Colonic mucosa (tissue), 4 donors: ENCODE measurements at regions not wholly inside any gene's neighbourhood (a gene's known extent, or its start where the extent isn't known, plus 50 kb on each side); places are given as distances from the start of the nearest gene placed in this dataset.

Experiments
- DNase-seq: peaks from one replicate; pipeline ENCODE4 v3.0.0-alpha.2; 2020
- H3K27ac ChIP-seq: fragments of 200-600 bp; one replicate; pipeline ENCODE4 v1.8.0; 2021
- H3K27me3 ChIP-seq: fragments of 200-600 bp; one replicate; pipeline ENCODE4 v1.8.0; 2021
- H3K36me3 ChIP-seq: fragments of 200-600 bp; one replicate; pipeline ENCODE4 v1.8.0; 2021
- H3K4me1 ChIP-seq: fragments of 200-600 bp; one replicate; pipeline ENCODE4 v1.8.0; 2021; ENCODE audit warnings: mild to moderate bottlenecking
- H3K4me3 ChIP-seq: fragments of 200-600 bp; one replicate; pipeline ENCODE4 v1.8.0; 2021
- H3K9ac ChIP-seq, 2 donors: one replicate each; pipeline ENCODE4 v1.7.0; 2013; ENCODE audit warnings: control low read depth in 2 of 2, low read depth in 2 of 2, low read length in 2 of 2
- H3K9me3 ChIP-seq: fragments of 200-600 bp; one replicate; pipeline ENCODE4 v1.8.0; 2021
- intact Hi-C: fragments of 100-400 bp; cut with DNase I; formaldehyde crosslinking; loops from one replicate; pipeline ENCODE4 v1.14.1; 2022
- TF ChIP-seq, protein P1 (sequence below): fragments of 200-600 bp; IDR thresholded peaks from one replicate; pipeline ENCODE4 v1.8.0; 2022; ENCODE audit warnings: antibody characterized with exemption, mild to moderate bottlenecking
- donor health status: healthy.
- donor health status: DM: no; HTN: no; CAD: no.
- donor health status: DM: no; HTN: no; CAD: no.

DNA sequence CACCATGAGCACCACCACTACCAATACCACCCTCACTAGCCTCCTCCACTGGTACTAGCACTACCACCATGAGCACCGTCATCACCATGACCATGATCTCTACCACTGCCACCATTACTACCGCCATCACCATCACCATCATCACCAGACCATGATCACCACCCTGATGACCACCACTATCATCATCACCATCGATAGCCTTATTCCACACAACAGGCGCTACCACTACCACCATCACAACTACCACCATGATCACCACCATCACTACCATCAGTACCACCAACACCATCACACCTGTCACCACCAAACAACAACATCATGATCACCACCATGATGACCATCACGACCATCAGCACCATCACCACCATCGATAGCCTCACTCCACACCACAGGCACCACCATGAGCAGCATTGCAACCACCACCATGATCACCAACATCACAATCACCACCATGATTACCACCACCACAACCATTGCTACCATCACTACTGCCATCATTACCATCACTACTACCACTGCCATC is 56.6 kb upstream of the CASZ1 start:
- TF ChIP-seq, protein P1, sequence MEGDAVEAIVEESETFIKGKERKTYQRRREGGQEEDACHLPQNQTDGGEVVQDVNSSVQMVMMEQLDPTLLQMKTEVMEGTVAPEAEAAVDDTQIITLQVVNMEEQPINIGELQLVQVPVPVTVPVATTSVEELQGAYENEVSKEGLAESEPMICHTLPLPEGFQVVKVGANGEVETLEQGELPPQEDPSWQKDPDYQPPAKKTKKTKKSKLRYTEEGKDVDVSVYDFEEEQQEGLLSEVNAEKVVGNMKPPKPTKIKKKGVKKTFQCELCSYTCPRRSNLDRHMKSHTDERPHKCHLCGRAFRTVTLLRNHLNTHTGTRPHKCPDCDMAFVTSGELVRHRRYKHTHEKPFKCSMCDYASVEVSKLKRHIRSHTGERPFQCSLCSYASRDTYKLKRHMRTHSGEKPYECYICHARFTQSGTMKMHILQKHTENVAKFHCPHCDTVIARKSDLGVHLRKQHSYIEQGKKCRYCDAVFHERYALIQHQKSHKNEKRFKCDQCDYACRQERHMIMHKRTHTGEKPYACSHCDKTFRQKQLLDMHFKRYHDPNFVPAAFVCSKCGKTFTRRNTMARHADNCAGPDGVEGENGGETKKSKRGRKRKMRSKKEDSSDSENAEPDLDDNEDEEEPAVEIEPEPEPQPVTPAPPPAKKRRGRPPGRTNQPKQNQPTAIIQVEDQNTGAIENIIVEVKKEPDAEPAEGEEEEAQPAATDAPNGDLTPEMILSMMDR: no peak
- no peaks in the 10 kb centered on the region for H3K4me1 ChIP-seq
- H3K27ac ChIP-seq: no peak overlapping the region
- no peaks in the 10 kb centered on the region for H3K27me3 ChIP-seq
- intact Hi-C loops: no loop called here
- no peaks in the 10 kb centered on the region for H3K9me3 ChIP-seq
- no peak overlapping the region for H3K4me3 ChIP-seq
- H3K36me3 ChIP-seq: no peaks in the 10 kb centered on the region
- DNase-seq: no peak
- H3K9ac ChIP-seq: no peak overlapping the region

DNA sequence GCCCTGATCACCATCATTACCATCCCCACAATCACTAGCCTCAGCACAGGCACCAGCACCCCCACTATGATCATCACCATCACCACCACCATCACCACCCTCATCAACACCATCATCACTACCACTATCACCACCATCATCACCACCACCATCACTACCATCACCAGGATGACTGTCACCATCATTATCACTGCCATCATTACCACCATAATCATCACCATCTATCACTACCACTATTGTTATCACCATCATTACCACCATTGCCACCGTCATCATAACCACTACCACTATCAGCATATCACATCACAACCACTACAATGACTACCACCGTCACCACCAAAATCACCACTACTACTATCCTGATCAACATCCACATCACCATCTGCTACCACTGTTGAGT is 57.3 kb upstream of the CASZ1 start:
- H3K4me1 ChIP-seq: no peaks in the 10 kb centered on the region
- intact Hi-C loops: no loop called here
- no peak overlapping the region for H3K27ac ChIP-seq

DNA sequence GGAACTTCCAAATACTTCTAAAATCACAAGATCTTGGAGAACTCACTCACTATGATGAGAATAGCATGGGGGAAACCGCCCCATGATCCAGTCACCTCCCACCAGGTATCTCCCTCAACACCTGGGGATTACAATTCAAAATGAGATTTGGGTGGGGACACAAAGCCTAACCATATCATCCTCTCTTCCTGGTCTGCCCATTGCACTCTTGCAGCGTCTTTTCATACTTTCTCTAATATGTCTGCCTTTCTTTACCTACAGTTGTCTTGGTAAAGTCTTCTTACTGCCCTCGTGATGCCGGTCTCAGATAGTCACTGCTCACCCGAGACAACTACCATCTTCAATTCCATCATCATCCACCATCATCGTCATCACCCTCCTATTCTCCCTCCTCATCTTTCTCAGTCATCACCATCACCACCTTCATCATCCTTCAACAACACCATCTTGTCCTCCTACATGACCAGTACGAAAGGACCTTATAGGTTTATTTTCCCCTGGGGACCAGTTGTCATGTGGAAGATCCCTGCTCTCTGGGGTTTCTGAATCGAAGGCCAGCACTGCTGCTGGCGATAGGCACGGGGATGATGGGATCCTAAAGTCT is 58.5 kb upstream of the CASZ1 start:
- H3K4me1 ChIP-seq: no peaks in the 10 kb centered on the region
- no peaks in the 10 kb centered on the region for H3K27me3 ChIP-seq
- intact Hi-C loops: no loop called here
- no peak overlapping the region for H3K27ac ChIP-seq
- DNase-seq: no peak
- TF ChIP-seq, protein P1: no peak
- H3K9ac ChIP-seq: no peak overlapping the region
- H3K9me3 ChIP-seq: no peaks in the 10 kb centered on the region
- H3K4me3 ChIP-seq: no peak overlapping the region
- H3K36me3 ChIP-seq: no peaks in the 10 kb centered on the region

More for the DNA sequence above, 57.3 kb upstream of the CASZ1 start:
- Histone ChIP-seq H3K36me3 (no peaks in the 10 kb centered on the region), H3K27me3 (no peaks in the 10 kb centered on the region), H3K9me3 (no peaks in the 10 kb centered on the region), H3K4me3 (no peak overlapping the region), H3K9ac (no peak overlapping the region)
- no peak for DNase-seq
- TF ChIP-seq, protein P1: no peak

DNA sequence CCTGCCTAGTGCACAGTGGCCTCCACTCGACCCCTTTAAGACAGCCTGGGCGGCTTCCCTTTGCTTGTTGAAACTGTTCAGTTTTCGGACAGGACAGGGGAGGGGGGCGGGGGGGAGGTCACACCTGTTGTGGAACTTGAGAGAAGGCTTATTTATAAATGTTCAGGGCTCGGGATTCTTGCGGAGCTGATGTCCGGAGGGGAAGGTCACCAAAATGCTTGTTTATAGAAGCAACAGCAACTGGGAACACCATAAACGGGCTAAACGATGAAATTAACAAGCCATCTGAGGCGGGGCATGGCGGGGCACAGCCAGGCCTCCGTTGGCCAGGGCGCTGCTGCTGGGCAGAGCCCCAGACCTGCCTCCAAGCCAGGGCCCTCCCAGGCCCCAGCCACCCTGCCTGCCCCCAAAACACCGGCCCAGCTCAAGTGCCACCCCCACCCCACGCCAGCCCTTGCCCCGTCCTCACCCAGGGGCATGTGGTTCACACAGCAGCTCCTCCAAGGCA is 59.8 kb upstream of the CASZ1 start:
- Histone ChIP-seq H3K9me3 (no peaks in the 10 kb centered on the region), H3K27ac (no peak overlapping the region), H3K4me1 (no peaks in the 10 kb centered on the region), H3K4me3 (no peak overlapping the region), H3K27me3 (no peaks in the 10 kb centered on the region), H3K36me3 (no peaks in the 10 kb centered on the region), H3K9ac (no peak overlapping the region)
- no peak for DNase-seq
- TF ChIP-seq, protein P1: no peak
- intact Hi-C loops: no loop called here

DNA sequence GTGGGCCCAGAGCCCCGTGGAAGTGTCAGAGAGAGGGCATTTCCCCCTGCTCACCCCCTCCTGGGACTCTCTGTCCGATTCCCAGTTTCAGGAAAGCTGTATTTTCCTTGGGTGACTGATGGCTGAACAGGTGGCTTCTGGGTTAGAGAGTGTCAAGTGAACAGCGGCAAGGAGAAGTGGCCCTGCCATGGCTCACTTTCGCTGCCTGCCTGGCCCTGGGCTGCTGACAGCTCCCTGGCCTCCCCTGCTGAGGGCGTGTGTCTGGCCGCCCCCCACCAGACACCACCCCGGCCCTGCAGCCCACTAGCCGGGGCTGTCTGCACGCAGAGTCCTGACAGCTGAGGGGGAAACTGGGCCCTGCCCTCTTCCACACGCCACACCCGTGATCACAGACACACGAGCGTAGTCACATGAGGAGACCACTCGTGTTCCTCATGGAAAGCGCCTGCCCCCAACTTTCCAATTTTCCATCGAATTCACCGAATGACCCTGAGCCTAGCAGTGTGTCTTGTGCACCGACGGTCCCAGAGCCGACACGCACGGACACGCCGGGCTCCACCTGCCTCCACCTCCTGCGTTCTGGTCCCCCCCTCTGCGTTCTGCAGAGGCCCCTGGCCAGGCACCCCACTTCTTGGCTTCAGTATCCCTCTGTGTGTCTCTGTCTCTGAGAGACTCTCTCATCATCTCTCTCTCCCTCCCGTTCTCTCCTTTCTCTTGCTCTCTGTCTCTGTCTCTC is 60.6 kb upstream of the CASZ1 start:
- Histone ChIP-seq H3K27ac (no peak overlapping the region), H3K9ac (no peak overlapping the region), H3K9me3 (no peaks in the 10 kb centered on the region), H3K27me3 (no peaks in the 10 kb centered on the region), H3K4me3 (no peak overlapping the region), H3K36me3 (no peaks in the 10 kb centered on the region), H3K4me1 (no peaks in the 10 kb centered on the region)
- intact Hi-C loops: no loop called here
- DNase-seq: no peak
- TF ChIP-seq, protein P1: no peak
